HEK293T (cell line): ENCODE measurements at regions not wholly inside any gene's neighbourhood (a gene's known extent, or its start where the extent isn't known, plus 50 kb on each side); places are given as distances from the start of the nearest gene placed in this dataset.

Experiments used
- CTCF ChIA-PET: fragments of 350-600 bp; formaldehyde crosslinking; extraction: SDS; loops from one replicate; lab custom pipeline; 2021; ENCODE audit warnings: antibody characterized with exemption, inconsistent platforms; lab: Yijun Ruan, JAX
- POLR2A ChIA-PET: fragments of 350-600 bp; formaldehyde crosslinking; extraction: SDS; loops from one replicate; lab custom pipeline; 2020; ENCODE audit warnings: antibody characterized with exemption, inconsistent platforms; lab: Yijun Ruan, JAX
- DNase-seq: peaks from one replicate; pipeline ENCODE4 v3.0.0; 2012; ENCODE audit warnings: mixed read lengths; ENCODE audit errors: extremely low spot score
- ARNT ChIP-seq: fragments of 450-650 bp; IDR thresholded peaks from 2 replicates; pipeline ENCODE4 v1.6.1; 2017; ENCODE audit warnings: mild to moderate bottlenecking
- BHLHE40 ChIP-seq: fragments of 450-650 bp; IDR thresholded peaks from 2 replicates; pipeline ENCODE4 v1.6.1; 2016; ENCODE audit warnings: mild to moderate bottlenecking, moderate library complexity, borderline replicate concordance
- CTBP1 ChIP-seq: fragments of 450-650 bp; IDR thresholded peaks from 2 replicates; pipeline ENCODE4 v1.6.1; 2016; ENCODE audit warnings: borderline replicate concordance
- ELF4 ChIP-seq: fragments of 450-650 bp; IDR thresholded peaks from 2 replicates; pipeline ENCODE4 v1.6.1; 2017; ENCODE audit warnings: antibody characterized with exemption
- FOXA1 ChIP-seq: fragments of 450-650 bp; IDR thresholded peaks from 2 replicates; pipeline ENCODE4 v1.6.1; 2016; ENCODE audit warnings: mild to moderate bottlenecking
- FOXK2 ChIP-seq: fragments of 450-650 bp; IDR thresholded peaks from 2 replicates; pipeline ENCODE4 v1.6.1; 2016; ENCODE audit warnings: mild to moderate bottlenecking
- FOXM1 ChIP-seq: fragments of 450-650 bp; IDR thresholded peaks from 2 replicates; pipeline ENCODE4 v1.6.1; 2017; ENCODE audit warnings: mild to moderate bottlenecking, borderline replicate concordance
- HDGF ChIP-seq: fragments of 450-650 bp; IDR thresholded peaks from 2 replicates; pipeline ENCODE4 v1.6.1; 2017; ENCODE audit warnings: antibody characterized with exemption, borderline replicate concordance
- L3MBTL2 ChIP-seq: fragments of 450-650 bp; conservative IDR thresholded peaks from 2 replicates; pipeline ENCODE4 v1.6.1; 2016; ENCODE audit warnings: mild to moderate bottlenecking
- LEF1 ChIP-seq: fragments of 450-650 bp; IDR thresholded peaks from 2 replicates; pipeline ENCODE4 v1.6.1; 2017; ENCODE audit warnings: mild to moderate bottlenecking, borderline replicate concordance
- NFRKB ChIP-seq: fragments of 450-650 bp; IDR thresholded peaks from 2 replicates; pipeline ENCODE4 v1.6.1; 2016; ENCODE audit warnings: mild to moderate bottlenecking, moderate library complexity
- SP1 ChIP-seq: fragments of 450-650 bp; IDR thresholded peaks from 2 replicates; pipeline ENCODE4 v1.6.1; 2017
- SUZ12 ChIP-seq: fragments of 450-650 bp; IDR thresholded peaks from 2 replicates; pipeline ENCODE4 v1.6.1; 2016; ENCODE audit warnings: mild to moderate bottlenecking
- TARDBP ChIP-seq: fragments of 450-650 bp; IDR thresholded peaks from 2 replicates; pipeline ENCODE4 v1.6.1; 2016
- ZNF384 ChIP-seq: fragments of 450-650 bp; IDR thresholded peaks from 2 replicates; pipeline ENCODE4 v1.6.1; 2016
- TF ChIP-seq, protein P1 (sequence below): fragments of 450-650 bp; IDR thresholded peaks from 2 replicates; pipeline ENCODE4 v1.6.1; 2016

- POLR2A ChIA-PET: no interaction called here
These were observed 483.4 kb downstream of the FRK start for GRCh38 chr6:115577270-115577669.

GRCh38 chr6:115575285-115575684, 485.4 kb downstream of the FRK start:
- POLR2A ChIA-PET: no interaction called here
- DNase-seq: no peak
- TF ChIP-seq, protein P1, sequence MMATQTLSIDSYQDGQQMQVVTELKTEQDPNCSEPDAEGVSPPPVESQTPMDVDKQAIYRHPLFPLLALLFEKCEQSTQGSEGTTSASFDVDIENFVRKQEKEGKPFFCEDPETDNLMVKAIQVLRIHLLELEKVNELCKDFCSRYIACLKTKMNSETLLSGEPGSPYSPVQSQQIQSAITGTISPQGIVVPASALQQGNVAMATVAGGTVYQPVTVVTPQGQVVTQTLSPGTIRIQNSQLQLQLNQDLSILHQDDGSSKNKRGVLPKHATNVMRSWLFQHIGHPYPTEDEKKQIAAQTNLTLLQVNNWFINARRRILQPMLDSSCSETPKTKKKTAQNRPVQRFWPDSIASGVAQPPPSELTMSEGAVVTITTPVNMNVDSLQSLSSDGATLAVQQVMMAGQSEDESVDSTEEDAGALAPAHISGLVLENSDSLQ: peak; percentile 34
- no peak for TF ChIP-seq ARNT
- CTCF ChIA-PET: no interaction called here

More at GRCh38 chr6:115577270-115577669, 483.4 kb downstream of the FRK start:
- no peak for DNase-seq
- TF ChIP-seq NFRKB: no peak
- TF ChIP-seq FOXA1: no peak
- TF ChIP-seq BHLHE40: no peak
- TF ChIP-seq ZNF384: no peak
- TF ChIP-seq TARDBP: no peak
- TF ChIP-seq SUZ12: no peak
- no peak for TF ChIP-seq FOXK2
- TF ChIP-seq LEF1: no peak
- no peak for TF ChIP-seq ARNT
- TF ChIP-seq ELF4: no peak
- TF ChIP-seq HDGF: no peak
- no peak for TF ChIP-seq CTBP1
- TF ChIP-seq, protein P1: no peak
- no peak for TF ChIP-seq L3MBTL2
- no peak for TF ChIP-seq SP1
- TF ChIP-seq FOXM1: no peak
- CTCF ChIA-PET: no interaction called here

DNA sequence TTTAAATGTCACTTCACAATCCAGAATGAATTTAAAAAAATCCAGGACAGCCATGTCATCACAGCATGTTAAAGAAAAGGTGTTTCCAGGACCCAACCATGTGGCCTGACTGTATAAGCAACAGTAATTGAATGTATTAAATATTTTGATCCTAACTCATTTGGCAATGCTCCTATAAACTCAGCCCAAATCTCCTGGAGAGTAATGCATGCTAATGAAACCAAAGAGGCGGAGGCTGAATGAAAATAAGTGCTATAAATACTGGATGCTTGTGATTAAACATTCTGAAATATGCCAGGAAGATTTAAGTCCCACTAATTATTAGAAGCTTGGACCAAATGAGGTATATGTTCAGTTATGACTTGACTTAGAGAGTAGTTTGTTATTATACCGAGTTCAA, 486.8 kb downstream of the FRK start:
- ChIA-PET CTCF (no interaction called here), POLR2A (no interaction called here)
- no peak for TF ChIP-seq BHLHE40
- no peak for TF ChIP-seq TARDBP
- no peak for DNase-seq

GRCh38 chr6:115570331-115570730, 490.4 kb downstream of the FRK start:
- POLR2A ChIA-PET: no interaction called here
- CTCF ChIA-PET: no interaction called here
- no peak for TF ChIP-seq SP1
- TF ChIP-seq SUZ12: no peak
- TF ChIP-seq FOXK2: no peak
- TF ChIP-seq, protein P1: no peak
- TF ChIP-seq CTBP1: no peak
- TF ChIP-seq FOXM1: no peak
- TF ChIP-seq BHLHE40: no peak
- TF ChIP-seq ZNF384: no peak
- DNase-seq: no peak

DNA sequence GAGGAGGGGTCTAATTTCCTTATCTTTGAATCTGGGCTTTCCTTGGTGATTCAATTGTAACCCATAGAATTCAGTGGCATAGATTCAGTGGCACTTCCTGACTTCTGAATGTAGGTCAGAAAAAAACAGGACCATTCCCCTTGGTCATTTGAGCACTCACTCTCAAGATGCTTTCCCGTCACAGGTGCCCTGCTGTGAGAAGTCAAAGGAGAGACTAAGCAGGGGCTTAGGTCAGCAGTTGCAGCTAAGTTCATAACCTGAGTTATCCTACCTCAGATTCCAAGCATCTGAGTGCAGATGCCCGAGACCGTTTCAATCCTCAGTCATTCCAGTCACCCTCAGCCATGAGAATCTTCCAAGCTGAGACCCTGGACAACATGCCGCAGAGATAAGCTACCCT, 506.6 kb downstream of the FRK start:
- CTCF ChIA-PET: no interaction called here
- TF ChIP-seq, protein P1: no peak
- TF ChIP-seq TARDBP: no peak
- TF ChIP-seq FOXM1: no peak
- POLR2A ChIA-PET: no interaction called here
- no peak for DNase-seq

- DNase-seq: no peak
- TF ChIP-seq ZNF384: no peak
- TF ChIP-seq, protein P1: peak; percentile 74
- no peak for TF ChIP-seq SP1
- ChIA-PET POLR2A (no interaction called here), CTCF (no interaction called here)
These were observed 509.2 kb downstream of the FRK start for GRCh38 chr6:115551527-115551926.

DNA sequence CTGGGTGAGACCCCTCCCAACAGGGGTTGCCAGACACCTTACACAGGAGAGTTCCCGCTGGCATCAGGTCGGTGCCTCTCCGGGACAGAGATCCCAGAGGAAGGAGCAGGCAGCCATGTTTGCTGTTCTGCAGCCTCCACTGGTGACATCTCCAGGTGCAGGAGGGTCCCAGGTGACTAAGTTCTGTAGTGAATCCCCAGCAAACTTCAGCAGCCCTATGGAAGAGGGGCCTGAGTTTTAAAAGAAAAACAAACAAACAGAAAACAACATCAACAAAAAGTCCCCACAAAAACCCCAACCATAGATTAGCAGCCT, 515.1 kb downstream of the FRK start:
- ChIA-PET CTCF (no interaction called here), POLR2A (no interaction called here)
- no peak for TF ChIP-seq L3MBTL2
- TF ChIP-seq, protein P1: no peak
- no peak for DNase-seq
